HCT116 (cell line): ENCODE measurements at regions not wholly inside any gene's neighbourhood (a gene's known extent, or its start where the extent isn't known, plus 50 kb on each side); places are given as distances from the start of the nearest gene placed in this dataset.

Experiments used
- ATAC-seq: fragments of 200-7000 bp; cut with Tn5 transposase; 2 replicates; pipeline ENCODE4 v1.9.1; 2020; ENCODE audit warnings: mild to moderate bottlenecking, moderate library complexity
- BruUV-seq: library from RNA; stranded (reverse); fragments of 400-500 nt; replicated peaks from 2 replicates; lab custom pipeline; 2021; lab: Mats Ljungman, UMichigan
- CTCF ChIA-PET: fragments of 300-600 bp; sonication (Branson Sonifier 250); formaldehyde crosslinking; loops from one replicate; lab custom pipeline; 2021; ENCODE audit warnings: antibody characterized with exemption; lab: Charles Lee
- POLR2A ChIA-PET: fragments of 300-600, 350-600 bp; sonication (Branson Sonifier 250); formaldehyde crosslinking; loops from one replicate; lab custom pipeline; 2021; ENCODE audit warnings: antibody characterized with exemption; lab: Charles Lee
- RAD21 ChIA-PET, 2 experiments: fragments of 300-600 bp; sonication (Branson Sonifier 250); formaldehyde crosslinking; loops; one replicate each; lab custom pipeline; 2023; ENCODE audit warnings: low total read pairs in 2 of 2; ENCODE audit not compliant: uncharacterized antibody in 2 of 2, unreplicated experiment in 2 of 2, low non-redundant PET in 1 of 2; lab: Charles Lee
- DNase-seq: peaks from one replicate; pipeline ENCODE4 v3.0.0-alpha.2; 2010; ENCODE audit warnings: low read depth, low spot score
- H2AFZ ChIP-seq: fragments of 200-600 bp; shearing (Covaris generic), sonication (generic); 2 replicates; pipeline ENCODE4 v1.6.1; 2017; ENCODE audit warnings: low read depth, mixed run types, mixed read lengths, antibody characterized with exemption, low read length; ENCODE audit not compliant: poor library complexity, severe bottlenecking
- H3K27ac ChIP-seq: 2 replicates; pipeline ENCODE4 v1.5.1; 2012; ENCODE audit warnings: low read depth, low read length
- H3K27me3 ChIP-seq: fragments of 200-600 bp; sonication (generic); 2 replicates; pipeline ENCODE4 v1.6.1; 2016; ENCODE audit warnings: mixed run types, low read length, mixed read lengths; ENCODE audit not compliant: insufficient read depth
- H3K36me3 ChIP-seq, 2 experiments: fragments of 200-500 bp in 1 of 2; fragments of 200-600 bp in 1 of 2; sonication (Bioruptor generic) in 1 of 2; sonication (generic) in 1 of 2; 2 replicates each; pipeline versions ENCODE4 v1.5.1 to v1.6.1; 2014 to 2016; ENCODE audit warnings: low read length in 2 of 2, inconsistent platforms in 1 of 2, mixed read lengths in 1 of 2, mixed run types in 1 of 2; ENCODE audit not compliant: insufficient read depth in 2 of 2, control insufficient read depth in 1 of 2
- H3K4me1 ChIP-seq, 2 experiments: fragments of 200-600 bp in 1 of 2; sonication (generic) in 1 of 2; 2 replicates each; pipeline versions ENCODE4 v1.5.1 to v1.6.1; 2012 to 2017; ENCODE audit warnings: low read length in 2 of 2, inconsistent platforms in 1 of 2, mild to moderate bottlenecking in 1 of 2, mixed read lengths in 1 of 2, mixed run types in 1 of 2, moderate library complexity in 1 of 2; ENCODE audit not compliant: insufficient read depth in 2 of 2, control insufficient read depth in 1 of 2
- H3K4me2 ChIP-seq: fragments of 200-600 bp; sonication (generic); 2 replicates; pipeline ENCODE4 v1.6.1; 2017; ENCODE audit warnings: mixed run types, low read length, mixed read lengths
- H3K4me3 ChIP-seq, 2 experiments: fragments of 200-600 bp in 1 of 2; sonication (generic) in 1 of 2; replicated peaks in 1 of 2; 2 replicates each; pipeline ENCODE4 v1.5.1; 2011 to 2016; ENCODE audit warnings: low read length in 2 of 2, control low read depth in 1 of 2, low read depth in 1 of 2, mild to moderate bottlenecking in 1 of 2, mixed read lengths in 1 of 2, mixed run types in 1 of 2
- H3K79me2 ChIP-seq: fragments of 200-600 bp; sonication (generic); 2 replicates; pipeline ENCODE4 v1.6.1; 2017; ENCODE audit warnings: mild to moderate bottlenecking, mixed run types, low read length, moderate library complexity, mixed read lengths; ENCODE audit not compliant: insufficient read depth
- H3K9ac ChIP-seq: fragments of 200-600 bp; sonication (generic); 2 replicates; pipeline ENCODE4 v1.6.1; 2016; ENCODE audit warnings: low read length, mixed read lengths
- H3K9me2 ChIP-seq: fragments of 200-600 bp; sonication (generic), shearing (Covaris generic); 2 replicates; pipeline ENCODE4 v1.6.1; 2017; ENCODE audit warnings: mixed run types, mild to moderate bottlenecking, moderate library complexity; ENCODE audit not compliant: insufficient read depth
- H3K9me3 ChIP-seq, 2 experiments: fragments of 200-500 bp in 1 of 2; fragments of 200-600 bp in 1 of 2; sonication (Bioruptor generic) in 1 of 2; sonication (generic) in 1 of 2; 2 replicates each; pipeline ENCODE4 v1.6.1; 2014 to 2017; ENCODE audit warnings: low read length in 2 of 2, mixed read lengths in 2 of 2, inconsistent platforms in 1 of 2, low read depth in 1 of 2, mild to moderate bottlenecking in 1 of 2, mixed run types in 1 of 2, moderate library complexity in 1 of 2; ENCODE audit not compliant: control insufficient read depth in 1 of 2, insufficient read depth in 1 of 2
- H4K20me1 ChIP-seq: fragments of 200-600 bp; sonication (generic), shearing (Covaris generic); 2 replicates; pipeline ENCODE4 v1.6.1; 2017; ENCODE audit warnings: mixed run types, mild to moderate bottlenecking, moderate library complexity; ENCODE audit not compliant: insufficient read depth
- CBX3 ChIP-seq: IDR thresholded peaks from 2 replicates; pipeline ENCODE4 v1.6.1; 2012; ENCODE audit warnings: low read depth
- EZH2 ChIP-seq: fragments of 200-600 bp; sonication (generic); IDR thresholded peaks from 2 replicates; pipeline ENCODE4 v1.6.1; 2017; ENCODE audit warnings: antibody characterized with exemption, mixed run types
- FOSL1 ChIP-seq: IDR thresholded peaks from 2 replicates; pipeline ENCODE4 v1.6.1; 2012; ENCODE audit warnings: low read depth
- JUND ChIP-seq: IDR thresholded peaks from 2 replicates; pipeline ENCODE4 v1.6.1; 2012
- MAX ChIP-seq: IDR thresholded peaks from 2 replicates; pipeline ENCODE4 v1.6.1; 2012
- POLR2A ChIP-seq: IDR thresholded peaks from 2 replicates; pipeline ENCODE4 v1.7.0; 2011; ENCODE audit warnings: borderline replicate concordance; ENCODE audit not compliant: insufficient read depth, insufficient read length; ENCODE audit errors: extremely low read depth
- POLR2AphosphoS5 ChIP-seq: IDR thresholded peaks from 2 replicates; pipeline ENCODE4 v1.6.1; 2011; ENCODE audit warnings: mild to moderate bottlenecking, low read depth, low read length, moderate library complexity
- RAD21 ChIP-seq: IDR thresholded peaks from 2 replicates; pipeline ENCODE4 v1.6.1; 2012; ENCODE audit warnings: low read depth, mild to moderate bottlenecking
- SP1 ChIP-seq: IDR thresholded peaks from 2 replicates; pipeline ENCODE4 v1.6.1; 2012; ENCODE audit warnings: low read depth
- TCF7L2 ChIP-seq: IDR thresholded peaks from 2 replicates; pipeline ENCODE4 v1.7.0; 2011; ENCODE audit warnings: borderline replicate concordance, inconsistent platforms; ENCODE audit not compliant: insufficient read depth, insufficient read length; ENCODE audit errors: extremely low read depth
- intact Hi-C: fragments of 100-400 bp; cut with micrococcal nuclease; formaldehyde crosslinking; loops from 2 replicates; pipeline ENCODE4 v1.10.0; 2022
- TF ChIP-seq, protein P1 (sequence below): IDR thresholded peaks from 2 replicates; pipeline ENCODE4 v1.6.1; 2011; ENCODE audit warnings: mild to moderate bottlenecking, low read length, moderate library complexity; ENCODE audit not compliant: insufficient replicate concordance; ENCODE audit errors: extremely low read depth
- TF ChIP-seq, protein P2 (sequence below): IDR thresholded peaks from 2 replicates; pipeline ENCODE4 v1.6.1; 2012
- TF ChIP-seq, protein P3 (sequence below): IDR thresholded peaks from 2 replicates; pipeline ENCODE4 v1.6.1; 2012; ENCODE audit warnings: low read depth

- no peaks in the 10 kb centered on the region for H3K9me2 ChIP-seq
- CTCF ChIA-PET, result no interaction called here
- POLR2A ChIA-PET, result no interaction called here
- DNase-seq (no peak), ATAC-seq (no peak)
- no peaks in the 10 kb centered on the region for H3K79me2 ChIP-seq
- BruUV-seq, result no TSS peak
- H3K4me2 ChIP-seq, result no peak overlapping the region
- no peak overlapping the region for H3K27ac ChIP-seq
- no peak for TF ChIP-seq POLR2AphosphoS5
- TF ChIP-seq, protein P1, sequence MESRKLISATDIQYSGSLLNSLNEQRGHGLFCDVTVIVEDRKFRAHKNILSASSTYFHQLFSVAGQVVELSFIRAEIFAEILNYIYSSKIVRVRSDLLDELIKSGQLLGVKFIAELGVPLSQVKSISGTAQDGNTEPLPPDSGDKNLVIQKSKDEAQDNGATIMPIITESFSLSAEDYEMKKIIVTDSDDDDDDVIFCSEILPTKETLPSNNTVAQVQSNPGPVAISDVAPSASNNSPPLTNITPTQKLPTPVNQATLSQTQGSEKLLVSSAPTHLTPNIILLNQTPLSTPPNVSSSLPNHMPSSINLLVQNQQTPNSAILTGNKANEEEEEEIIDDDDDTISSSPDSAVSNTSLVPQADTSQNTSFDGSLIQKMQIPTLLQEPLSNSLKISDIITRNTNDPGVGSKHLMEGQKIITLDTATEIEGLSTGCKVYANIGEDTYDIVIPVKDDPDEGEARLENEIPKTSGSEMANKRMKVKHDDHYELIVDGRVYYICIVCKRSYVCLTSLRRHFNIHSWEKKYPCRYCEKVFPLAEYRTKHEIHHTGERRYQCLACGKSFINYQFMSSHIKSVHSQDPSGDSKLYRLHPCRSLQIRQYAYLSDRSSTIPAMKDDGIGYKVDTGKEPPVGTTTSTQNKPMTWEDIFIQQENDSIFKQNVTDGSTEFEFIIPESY, result no peak
- no peak for TF ChIP-seq FOSL1
- TF ChIP-seq SP1, result no peak
- TF ChIP-seq EZH2, result no peak
- TF ChIP-seq TCF7L2, result no peak
- H2AFZ ChIP-seq, result no peak overlapping the region
- intact Hi-C loops, result no loop called here
- no peaks in the 10 kb centered on the region for H3K4me1 ChIP-seq
- RAD21 ChIA-PET, result no interaction called here
- H3K9me3 ChIP-seq, result no peaks in the 10 kb centered on the region
- H3K4me3 ChIP-seq, result no peak overlapping the region
- H3K36me3 ChIP-seq, result no peaks in the 10 kb centered on the region
- no peaks in the 10 kb centered on the region for H3K27me3 ChIP-seq
- H3K9ac ChIP-seq, result no peak overlapping the region
- H4K20me1 ChIP-seq, result no peaks in the 10 kb centered on the region
Observed at GRCh38 chr1:4495809-4496208, 158.6 kb upstream of the AJAP1 start.

DNA sequence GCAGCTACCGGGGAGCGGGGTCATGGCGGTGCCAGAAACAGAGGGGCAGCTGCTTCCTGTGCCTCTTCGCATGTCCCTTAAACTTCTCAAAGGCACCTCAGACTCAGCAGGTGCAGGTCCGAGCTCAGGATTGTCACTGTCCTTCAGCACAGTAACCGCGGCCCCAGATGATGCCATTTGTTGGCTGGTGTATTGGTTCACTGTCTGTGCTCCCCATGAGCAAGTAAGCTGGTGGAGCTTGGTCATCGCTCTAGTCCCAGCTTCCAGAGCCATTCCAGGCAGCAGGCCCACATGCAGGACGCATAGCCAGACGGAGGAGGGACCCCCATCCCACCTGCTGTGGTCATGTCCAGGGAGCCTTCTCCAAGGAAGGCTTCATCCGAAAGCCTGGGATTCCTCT is 154.0 kb upstream of the AJAP1 start:
- Histone ChIP-seq H3K4me3 (no peak overlapping the region), H3K4me2 (no peak overlapping the region), H3K4me1 (no peaks in the 10 kb centered on the region), H3K36me3 (no peaks in the 10 kb centered on the region), H3K27ac (no peak overlapping the region), H3K9me3 (no peaks in the 10 kb centered on the region), H2AFZ (no peak overlapping the region), H4K20me1 (no peaks in the 10 kb centered on the region), H3K9ac (no peak overlapping the region), H3K27me3 (no peaks in the 10 kb centered on the region), H3K79me2 (no peaks in the 10 kb centered on the region), H3K9me2 (no peaks in the 10 kb centered on the region)
- no TSS peak for BruUV-seq
- DNase-seq (no peak), ATAC-seq (no peak)
- intact Hi-C loops, result no loop called here
- RAD21 ChIA-PET, result no interaction called here
- POLR2A ChIA-PET, result no interaction called here
- CTCF ChIA-PET, result no interaction called here
- no peak for TF ChIP-seq POLR2AphosphoS5
- TF ChIP-seq TCF7L2, result no peak
- TF ChIP-seq POLR2A, result no peak
- no peak for TF ChIP-seq CBX3
- TF ChIP-seq, protein P2, sequence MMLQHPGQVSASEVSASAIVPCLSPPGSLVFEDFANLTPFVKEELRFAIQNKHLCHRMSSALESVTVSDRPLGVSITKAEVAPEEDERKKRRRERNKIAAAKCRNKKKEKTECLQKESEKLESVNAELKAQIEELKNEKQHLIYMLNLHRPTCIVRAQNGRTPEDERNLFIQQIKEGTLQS, result no peak
- no peak for TF ChIP-seq MAX
- TF ChIP-seq, protein P3, sequence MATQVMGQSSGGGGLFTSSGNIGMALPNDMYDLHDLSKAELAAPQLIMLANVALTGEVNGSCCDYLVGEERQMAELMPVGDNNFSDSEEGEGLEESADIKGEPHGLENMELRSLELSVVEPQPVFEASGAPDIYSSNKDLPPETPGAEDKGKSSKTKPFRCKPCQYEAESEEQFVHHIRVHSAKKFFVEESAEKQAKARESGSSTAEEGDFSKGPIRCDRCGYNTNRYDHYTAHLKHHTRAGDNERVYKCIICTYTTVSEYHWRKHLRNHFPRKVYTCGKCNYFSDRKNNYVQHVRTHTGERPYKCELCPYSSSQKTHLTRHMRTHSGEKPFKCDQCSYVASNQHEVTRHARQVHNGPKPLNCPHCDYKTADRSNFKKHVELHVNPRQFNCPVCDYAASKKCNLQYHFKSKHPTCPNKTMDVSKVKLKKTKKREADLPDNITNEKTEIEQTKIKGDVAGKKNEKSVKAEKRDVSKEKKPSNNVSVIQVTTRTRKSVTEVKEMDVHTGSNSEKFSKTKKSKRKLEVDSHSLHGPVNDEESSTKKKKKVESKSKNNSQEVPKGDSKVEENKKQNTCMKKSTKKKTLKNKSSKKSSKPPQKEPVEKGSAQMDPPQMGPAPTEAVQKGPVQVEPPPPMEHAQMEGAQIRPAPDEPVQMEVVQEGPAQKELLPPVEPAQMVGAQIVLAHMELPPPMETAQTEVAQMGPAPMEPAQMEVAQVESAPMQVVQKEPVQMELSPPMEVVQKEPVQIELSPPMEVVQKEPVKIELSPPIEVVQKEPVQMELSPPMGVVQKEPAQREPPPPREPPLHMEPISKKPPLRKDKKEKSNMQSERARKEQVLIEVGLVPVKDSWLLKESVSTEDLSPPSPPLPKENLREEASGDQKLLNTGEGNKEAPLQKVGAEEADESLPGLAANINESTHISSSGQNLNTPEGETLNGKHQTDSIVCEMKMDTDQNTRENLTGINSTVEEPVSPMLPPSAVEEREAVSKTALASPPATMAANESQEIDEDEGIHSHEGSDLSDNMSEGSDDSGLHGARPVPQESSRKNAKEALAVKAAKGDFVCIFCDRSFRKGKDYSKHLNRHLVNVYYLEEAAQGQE, result no peak
- no peak for TF ChIP-seq RAD21
- TF ChIP-seq FOSL1, result no peak
- no peak for TF ChIP-seq JUND
